GM12891 (cell line): ENCODE measurements at regions not wholly inside any gene's neighbourhood (a gene's known extent, or its start where the extent isn't known, plus 50 kb on each side); places are given as distances from the start of the nearest gene placed in this dataset.

Experiments
- POLR2A ChIP-seq: IDR thresholded peaks from 2 replicates; pipeline ENCODE4 v1.6.1; 2011; ENCODE audit warnings: low read depth, low read length, control low read depth
- POLR2AphosphoS5 ChIP-seq: IDR thresholded peaks from 2 replicates; pipeline ENCODE4 v1.6.1; 2011; ENCODE audit warnings: low read depth, low read length, control low read depth
- TAF1 ChIP-seq: IDR thresholded peaks from 2 replicates; pipeline ENCODE4 v1.6.1; 2011; ENCODE audit warnings: low read depth, low read length, control low read depth

- TF ChIP-seq POLR2A (no peak), TAF1 (no peak), POLR2AphosphoS5 (no peak)
These were observed 175.4 kb upstream of the CDH12 start for GRCh38 chr5:23028445-23029021.
